Small intestine (tissue), 7 donors: ENCODE measurements at regions not wholly inside any gene's neighbourhood (a gene's known extent, or its start where the extent isn't known, plus 50 kb on each side); places are given as distances from the start of the nearest gene placed in this dataset.

Experiments used
- DNase-seq, 2 donors: peaks; one replicate each; pipeline versions ENCODE4 v3.0.0 to v3.0.0-alpha.2; 2013
- FAIRE-seq: peaks from 2 replicates; lab custom pipeline; 2012; peaks lifted over from hg19 to GRCh38; lab: Jason Lieb, UNC
- H3K27ac ChIP-seq, 3 donors: one replicate each; pipeline ENCODE4 v1.5.1; 2013; ENCODE audit warnings: low read length in 2 of 3, mild to moderate bottlenecking in 2 of 3, control low read depth in 1 of 3, inconsistent platforms in 1 of 3, low read depth in 1 of 3, moderate library complexity in 1 of 3
- H3K27me3 ChIP-seq, 3 donors: one replicate each; pipeline ENCODE4 v1.6.1; 2013; ENCODE audit warnings: low read length in 3 of 3, inconsistent platforms in 1 of 3; ENCODE audit not compliant: control insufficient read depth in 3 of 3, insufficient read depth in 3 of 3
- H3K36me3 ChIP-seq, 3 donors: one replicate each; pipeline ENCODE4 v1.6.1; 2013; ENCODE audit warnings: low read length in 3 of 3, inconsistent platforms in 1 of 3, low read depth in 1 of 3, mild to moderate bottlenecking in 1 of 3, moderate library complexity in 1 of 3; ENCODE audit not compliant: control insufficient read depth in 3 of 3, insufficient read depth in 2 of 3
- H3K4me1 ChIP-seq, 3 donors: one replicate each; pipeline ENCODE4 v1.6.1; 2013; ENCODE audit warnings: low read length in 2 of 3, inconsistent platforms in 1 of 3, low read depth in 1 of 3, mild to moderate bottlenecking in 1 of 3, moderate library complexity in 1 of 3; ENCODE audit not compliant: control insufficient read depth in 3 of 3, insufficient read depth in 2 of 3
- H3K4me3 ChIP-seq, 3 donors: one replicate each; pipeline ENCODE4 v1.5.1; 2013; ENCODE audit warnings: low read length in 3 of 3, control low read depth in 1 of 3, inconsistent platforms in 1 of 3, low read depth in 1 of 3, mild to moderate bottlenecking in 1 of 3, moderate library complexity in 1 of 3
- H3K9me3 ChIP-seq, 2 donors: one replicate each; pipeline ENCODE4 v1.6.1; 2013; ENCODE audit warnings: low read depth in 1 of 2, low read length in 1 of 2; ENCODE audit not compliant: control insufficient read depth in 2 of 2, insufficient read depth in 1 of 2
- WGBS, 3 donors: extraction: QIAGEN DNeasy Blood & Tissue Kit; methylation state at CpG; one replicate each; pipeline ENCODE4 v1.1.7; 2013; 5-methylcytosine and 5-hydroxymethylcytosine counted together
- donor health status: healthy with polysubstance abuse.
- donor health status: control.
- donor health status: control.
- donor health status: Bipolar disorder and iron deficiency.
- donor health status: healthy.

GRCh38 chr17:72302735-72303134 is 181.9 kb downstream of the SOX9 start:
- Histone ChIP-seq H3K4me1 (peaks cover 0 to 5% (median 0%) of the 10 kb centered on the region in 3 donors), H3K9me3 (no peaks in the 10 kb centered on the region), H3K36me3 (no peaks in the 10 kb centered on the region), H3K27ac (no peak overlapping the region), H3K4me3 (no peak overlapping the region), H3K27me3 (no peaks in the 10 kb centered on the region)
- no peak for FAIRE-seq
- no peak for DNase-seq
- 79 to 85% (median 85%) methylated on average over 4 of the region's 4 CpGs for WGBS, 3 donors

DNA sequence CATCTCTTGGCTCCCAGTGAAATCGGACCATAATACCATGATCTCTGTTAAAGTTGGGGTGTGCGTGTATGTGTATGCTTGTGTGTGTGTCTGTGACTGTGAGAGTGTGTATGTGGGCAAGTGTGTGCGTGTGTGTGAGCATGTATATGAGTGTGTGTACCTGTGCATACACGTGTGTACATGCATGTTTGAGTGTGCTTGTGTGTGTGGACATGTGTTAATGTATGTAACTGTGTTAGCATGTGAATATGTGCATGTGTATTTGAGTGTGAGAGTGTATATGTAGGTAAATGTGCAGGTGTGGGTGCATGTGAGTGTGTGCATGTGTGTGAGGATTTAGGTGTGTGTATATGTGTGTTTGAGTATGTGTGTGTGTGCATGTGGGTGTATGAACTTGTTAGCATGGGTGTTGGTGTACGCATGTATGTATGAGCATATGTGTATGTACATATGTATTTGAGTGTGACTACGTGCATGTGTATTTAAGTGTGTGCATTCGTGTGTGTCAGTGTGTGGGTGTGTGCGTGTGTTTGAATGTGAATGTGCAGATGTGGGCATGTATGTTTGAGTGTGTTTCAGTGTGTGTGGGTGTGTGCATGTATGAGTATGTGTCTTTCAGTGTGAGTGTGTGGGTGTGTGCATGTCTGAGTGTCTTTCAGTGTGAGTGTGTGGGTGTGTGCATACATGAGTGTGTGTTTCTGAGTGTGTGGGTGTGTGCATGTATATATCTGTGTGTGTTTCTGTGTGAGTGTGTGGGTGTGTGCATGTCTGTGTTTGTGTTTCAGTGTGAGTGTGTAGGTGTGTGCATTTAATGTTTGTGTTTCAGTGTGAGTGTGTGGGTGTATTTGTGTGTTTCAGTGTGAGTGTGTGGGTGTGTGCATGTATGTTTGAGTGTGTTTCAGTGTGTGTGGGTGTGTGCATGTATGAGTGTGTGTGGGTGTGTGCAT is 183.2 kb downstream of the SOX9 start:
- Histone ChIP-seq H3K4me1 (peaks cover 0 to 10% (median 0%) of the 10 kb centered on the region in 3 donors), H3K9me3 (no peaks in the 10 kb centered on the region), H3K27me3 (no peaks in the 10 kb centered on the region), H3K27ac (no peak overlapping the region), H3K36me3 (no peaks in the 10 kb centered on the region), H3K4me3 (no peak overlapping the region)
- no peak for DNase-seq
- 93 to 95% (median 95%) methylated on average over 8 of the region's 8 CpGs for WGBS, 3 donors
- FAIRE-seq = no peak

GRCh38 chr17:72304859-72305258 is 184.0 kb downstream of the SOX9 start:
- no peaks in the 10 kb centered on the region for H3K9me3 ChIP-seq
- H3K4me1 ChIP-seq = peaks cover 0 to 10% (median 0%) of the 10 kb centered on the region in 3 donors
- H3K27me3 ChIP-seq = no peaks in the 10 kb centered on the region
- FAIRE-seq (no peak), DNase-seq (no peak)
- no peaks in the 10 kb centered on the region for H3K36me3 ChIP-seq
- no peak overlapping the region for H3K27ac ChIP-seq
- WGBS, 3 donors = 91 to 93% (median 93%) methylated on average over 10 of the region's 10 CpGs
- no peak overlapping the region for H3K4me3 ChIP-seq

DNA sequence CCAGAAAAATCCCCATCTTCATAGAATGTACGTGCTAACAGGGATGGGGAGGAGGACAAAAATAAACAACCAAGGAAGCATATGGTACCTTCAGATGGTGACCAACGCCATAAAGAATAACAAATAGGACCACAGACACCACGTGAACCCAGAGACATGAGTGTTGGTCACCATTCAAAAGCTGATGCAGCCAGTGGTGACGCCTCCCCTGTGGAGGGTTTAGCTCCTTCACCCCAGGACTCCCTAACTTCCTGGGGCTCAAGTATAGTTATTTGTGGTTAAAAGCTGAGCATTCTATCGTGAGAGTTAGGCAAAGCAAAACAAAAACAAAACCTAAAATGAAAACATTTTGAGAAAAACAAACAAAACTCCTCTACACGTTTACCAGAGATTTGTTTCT is 184.7 kb downstream of the SOX9 start:
- WGBS, 3 donors = 52 to 72% (median 60%) methylated on average over 6 of the region's 6 CpGs
- H3K27ac ChIP-seq = no peak overlapping the region
- FAIRE-seq = no peak

DNA sequence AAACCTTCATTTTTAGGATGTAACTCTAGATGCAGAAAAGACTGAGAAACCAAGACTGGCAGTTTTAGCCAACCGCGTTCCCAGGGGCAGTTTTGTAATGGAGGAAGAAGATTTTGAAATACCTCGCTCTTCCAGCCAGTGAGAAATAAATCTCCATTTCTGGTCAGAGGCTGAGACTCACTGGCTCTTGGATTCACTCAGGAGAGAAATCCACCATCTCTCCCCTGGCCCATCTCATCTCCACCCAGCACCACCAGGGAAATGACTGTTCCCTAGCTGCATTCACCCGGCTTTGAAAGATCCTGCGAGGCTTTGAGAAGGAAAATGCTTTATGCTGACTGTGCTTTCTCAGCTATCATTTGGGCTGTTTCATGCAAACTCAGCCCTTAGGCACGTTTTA is 185.2 kb downstream of the SOX9 start:
- 61 to 86% (median 69%) methylated on average over 6 of the region's 6 CpGs for WGBS, 3 donors
- no peak for FAIRE-seq
- peaks cover 0 to 10% (median 0%) of the 10 kb centered on the region in 3 donors for H3K4me1 ChIP-seq
- H3K27ac ChIP-seq = no peak overlapping the region
- no peaks in the 10 kb centered on the region for H3K36me3 ChIP-seq
- no peaks in the 10 kb centered on the region for H3K27me3 ChIP-seq
- H3K4me3 ChIP-seq = no peak overlapping the region
- DNase-seq = no peak
- no peaks in the 10 kb centered on the region for H3K9me3 ChIP-seq

More for the DNA sequence above, 184.7 kb downstream of the SOX9 start:
- Histone ChIP-seq H3K27me3 (no peaks in the 10 kb centered on the region), H3K9me3 (no peaks in the 10 kb centered on the region), H3K4me1 (peaks cover 0 to 10% (median 0%) of the 10 kb centered on the region in 3 donors), H3K4me3 (no peak overlapping the region), H3K36me3 (no peaks in the 10 kb centered on the region)
- no peak for DNase-seq

GRCh38 chr17:72307836-72308235 is 187.0 kb downstream of the SOX9 start:
- Histone ChIP-seq H3K27me3 (no peaks in the 10 kb centered on the region), H3K36me3 (no peaks in the 10 kb centered on the region), H3K4me1 (peaks cover 0 to 10% (median 0%) of the 10 kb centered on the region in 3 donors), H3K4me3 (no peak overlapping the region), H3K9me3 (no peaks in the 10 kb centered on the region), H3K27ac (no peak overlapping the region)
- FAIRE-seq = no peak
- no peak for DNase-seq
- 57 to 70% (median 62%) methylated on average over 3 of the region's 3 CpGs for WGBS, 3 donors

DNA sequence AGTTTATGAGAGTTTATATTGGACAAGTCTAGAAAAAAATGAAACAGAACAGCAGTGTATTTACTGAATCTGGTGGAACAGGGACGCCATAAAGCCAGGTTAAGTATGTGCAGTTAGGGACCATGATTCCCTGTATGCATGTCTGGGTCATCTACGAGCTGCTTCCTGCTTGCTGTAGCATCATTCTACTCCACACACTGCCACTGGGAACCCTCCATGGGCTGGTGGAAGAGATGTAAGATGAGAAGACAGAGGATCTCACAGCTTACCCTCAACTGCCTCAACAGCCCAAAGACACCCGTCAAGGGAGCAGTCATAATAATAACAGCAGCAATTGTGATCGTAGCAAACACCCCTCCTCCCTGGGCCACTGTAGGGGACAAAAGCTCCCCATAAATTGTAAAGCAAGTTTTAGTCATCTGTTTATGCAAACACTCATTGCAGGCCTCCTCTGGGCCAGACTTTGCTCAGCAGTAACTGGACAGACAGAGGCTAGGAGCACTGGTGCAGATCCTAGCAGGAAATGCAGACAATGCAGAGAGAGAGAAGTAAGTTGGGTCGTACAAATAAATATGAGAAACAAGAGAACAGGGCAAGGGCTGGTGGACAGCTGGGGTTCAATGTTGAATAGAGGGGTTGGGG is 188.0 kb downstream of the SOX9 start:
- no peak for FAIRE-seq
- Histone ChIP-seq H3K4me1 (peaks cover 0 to 10% (median 0%) of the 10 kb centered on the region in 3 donors), H3K4me3 (no peak overlapping the region), H3K36me3 (no peaks in the 10 kb centered on the region), H3K27ac (no peak overlapping the region), H3K27me3 (no peaks in the 10 kb centered on the region), H3K9me3 (no peaks in the 10 kb centered on the region)
- WGBS, 3 donors = 44 to 52% (median 51%) methylated on average over 5 of the region's 5 CpGs
- peak in 1 of 2 donors; percentile 51 for DNase-seq

GRCh38 chr17:72311004-72311403 is 190.2 kb downstream of the SOX9 start:
- Histone ChIP-seq H3K4me3 (no peak overlapping the region), H3K27me3 (no peaks in the 10 kb centered on the region), H3K36me3 (no peaks in the 10 kb centered on the region), H3K4me1 (peaks cover 0 to 10% (median 0%) of the 10 kb centered on the region in 3 donors), H3K27ac (no peak overlapping the region), H3K9me3 (no peaks in the 10 kb centered on the region)
- WGBS, 3 donors = 89 to 96% (median 90%) methylated on average over 1 of the region's 1 CpG
- FAIRE-seq (no peak), DNase-seq (no peak)
